H1 (cell line): ENCODE measurements at regions not wholly inside any gene's neighbourhood (a gene's known extent, or its start where the extent isn't known, plus 50 kb on each side); places are given as distances from the start of the nearest gene placed in this dataset.

Experiments used
- CTCF ChIA-PET: fragments of 300-600 bp; sonication (Branson Sonifier 250); formaldehyde crosslinking; loops from one replicate; lab custom pipeline; 2021; ENCODE audit not compliant: partially characterized antibody; lab: Charles Lee
- POLR2A ChIA-PET: fragments of 300-600 bp; sonication (Branson Sonifier 250); formaldehyde crosslinking; loops from one replicate; lab custom pipeline; 2021; ENCODE audit warnings: inconsistent platforms; ENCODE audit not compliant: partially characterized antibody; lab: Charles Lee
- DNase-seq, 2 experiments: peaks; one replicate each; pipeline versions ENCODE4 v3.0.0 to v3.0.0-alpha.2; 2010 to 2022; ENCODE audit warnings: low spot score in 2 of 2, low read depth in 1 of 2, mixed read lengths in 1 of 2
- FAIRE-seq: peaks from 2 replicates; lab custom pipeline; 2011; peaks lifted over from hg19 to GRCh38; lab: Jason Lieb, UNC
- H2AFZ ChIP-seq: 2 replicates; pipeline ENCODE4 v1.8.1; 2012; ENCODE audit warnings: low read length, inconsistent platforms
- H2AK5ac ChIP-seq: 2 replicates; pipeline ENCODE4 v1.6.1; 2013; ENCODE audit warnings: low read depth, low read length
- H2BK120ac ChIP-seq: replicated peaks from 2 replicates; pipeline ENCODE3; 2013; ENCODE audit warnings: low read depth, low read length, inconsistent platforms
- H2BK12ac ChIP-seq: 2 replicates; pipeline ENCODE4 v1.6.1; 2013; ENCODE audit warnings: low read depth, low read length
- H2BK15ac ChIP-seq: 2 replicates; pipeline ENCODE4 v1.6.1; 2013; ENCODE audit warnings: low read length
- H2BK20ac ChIP-seq: 2 replicates; pipeline ENCODE4 v1.6.1; 2013; ENCODE audit warnings: low read length
- H2BK5ac ChIP-seq: 2 replicates; pipeline ENCODE4 v1.6.1; 2013; ENCODE audit warnings: low read depth, low read length
- H3K14ac ChIP-seq: 2 replicates; pipeline ENCODE4 v1.6.1; 2013; ENCODE audit warnings: inconsistent platforms; ENCODE audit not compliant: insufficient read length
- H3K18ac ChIP-seq: 2 replicates; pipeline ENCODE4 v1.6.1; 2013; ENCODE audit warnings: low read length; ENCODE audit errors: extremely low read depth
- H3K23ac ChIP-seq: 2 replicates; pipeline ENCODE4 v1.6.1; 2013; ENCODE audit warnings: inconsistent platforms; ENCODE audit not compliant: insufficient read length
- H3K23me2 ChIP-seq: 2 replicates; pipeline ENCODE4 v1.6.1; 2013; ENCODE audit warnings: low read depth, low read length
- H3K27ac ChIP-seq: 2 replicates; pipeline ENCODE4 v1.6.1; 2011; ENCODE audit warnings: low read depth, low read length, inconsistent platforms
- H3K27me3 ChIP-seq, 4 experiments: replicated peaks in 1 of 4; 1 replicate in 1 of 4; 2 replicates in 3 of 4; pipeline versions ENCODE4 v1.6.1 to v1.8.1; 2011 to 2013; ENCODE audit warnings: low read length in 3 of 4, mild to moderate bottlenecking in 3 of 4, inconsistent platforms in 2 of 4, mixed read lengths in 2 of 4, moderate library complexity in 1 of 4; ENCODE audit not compliant: control insufficient read depth in 3 of 4, insufficient read depth in 3 of 4; ENCODE audit errors: extremely low read depth in 1 of 4
- H3K36me3 ChIP-seq, 4 experiments: 2 replicates each; pipeline versions ENCODE4 v1.6.1 to v1.8.1; 2011 to 2013; ENCODE audit warnings: mild to moderate bottlenecking in 4 of 4, low read length in 3 of 4, moderate library complexity in 2 of 4, control low read depth in 1 of 4, inconsistent platforms in 1 of 4; ENCODE audit not compliant: insufficient read depth in 4 of 4, control insufficient read depth in 2 of 4
- H3K4ac ChIP-seq: replicated peaks from 2 replicates; pipeline ENCODE3; 2013; ENCODE audit warnings: low read length, low read depth, mixed read lengths, inconsistent platforms; ENCODE audit not compliant: insufficient read length
- H3K4me1 ChIP-seq, 4 experiments: replicated peaks in 1 of 4; 1 replicate in 1 of 4; 2 replicates in 3 of 4; pipeline versions ENCODE4 v1.6.1 to v1.8.1; 2011 to 2013; ENCODE audit warnings: low read length in 3 of 4, inconsistent platforms in 2 of 4, mixed read lengths in 1 of 4; ENCODE audit not compliant: insufficient read depth in 4 of 4, control insufficient read depth in 3 of 4
- H3K4me2 ChIP-seq, 2 experiments: 2 replicates each; pipeline versions ENCODE4 v1.6.1 to v1.8.1; 2011 to 2013; ENCODE audit warnings: low read depth in 2 of 2, low read length in 2 of 2, control low read depth in 1 of 2, inconsistent platforms in 1 of 2, mild to moderate bottlenecking in 1 of 2; ENCODE audit not compliant: insufficient read depth in 1 of 2
- H3K4me3 ChIP-seq, 4 experiments: fragments of 200-600, 300-600 bp in 1 of 4; sonication (generic), shearing (Covaris generic), sonication (Bioruptor Twin) in 1 of 4; 2 replicates each; pipeline versions ENCODE4 v1.5.1 to v1.8.1; 2011 to 2016; ENCODE audit warnings: low read length in 4 of 4, low read depth in 3 of 4, control low read depth in 2 of 4, inconsistent platforms in 2 of 4, mild to moderate bottlenecking in 2 of 4, mixed read lengths in 1 of 4, moderate library complexity in 1 of 4; ENCODE audit not compliant: insufficient read depth in 2 of 4; ENCODE audit errors: extremely low read depth in 1 of 4
- H3K56ac ChIP-seq: replicated peaks from 2 replicates; pipeline ENCODE3; 2013; ENCODE audit warnings: low read depth, mild to moderate bottlenecking, mixed read lengths, low read length, inconsistent platforms; ENCODE audit not compliant: insufficient read length
- H3K79me1 ChIP-seq: 2 replicates; pipeline ENCODE4 v1.6.1; 2013; ENCODE audit warnings: low read depth, low read length, control low read depth
- H3K79me2 ChIP-seq, 2 experiments: 2 replicates each; pipeline versions ENCODE4 v1.6.1 to v1.8.1; 2012 to 2013; ENCODE audit warnings: low read length in 2 of 2, mild to moderate bottlenecking in 2 of 2, inconsistent platforms in 1 of 2; ENCODE audit not compliant: insufficient read depth in 2 of 2, control insufficient read depth in 1 of 2
- H3K9ac ChIP-seq, 4 experiments: replicated peaks in 1 of 4; 1 replicate in 1 of 4; 2 replicates in 3 of 4; pipeline versions ENCODE4 v1.6.1 to v1.8.1; 2011 to 2013; ENCODE audit warnings: low read depth in 3 of 4, low read length in 3 of 4, control low read depth in 2 of 4, mild to moderate bottlenecking in 2 of 4, moderate library complexity in 2 of 4, inconsistent platforms in 1 of 4; ENCODE audit errors: extremely low read depth in 1 of 4
- H3K9me3 ChIP-seq, 2 experiments: 2 replicates each; pipeline versions ENCODE4 v1.6.1 to v1.8.1; 2012 to 2013; ENCODE audit warnings: mild to moderate bottlenecking in 2 of 2, moderate library complexity in 2 of 2, control low read depth in 1 of 2, inconsistent platforms in 1 of 2, low read depth in 1 of 2, low read length in 1 of 2, mixed read lengths in 1 of 2; ENCODE audit not compliant: insufficient read depth in 2 of 2
- H4K20me1 ChIP-seq, 2 experiments: replicated peaks in 1 of 2; 2 replicates each; pipeline versions ENCODE3 to v1.8.1; 2011 to 2013; ENCODE audit warnings: inconsistent platforms in 2 of 2, low read length in 2 of 2, mild to moderate bottlenecking in 1 of 2; ENCODE audit not compliant: insufficient read depth in 2 of 2, control insufficient read depth in 1 of 2
- H4K5ac ChIP-seq: 2 replicates; pipeline ENCODE4 v1.6.1; 2013; ENCODE audit warnings: low read length, low read depth, mixed read lengths, inconsistent platforms; ENCODE audit not compliant: insufficient read length
- H4K8ac ChIP-seq: 2 replicates; pipeline ENCODE4 v1.8.0; 2013; ENCODE audit warnings: mild to moderate bottlenecking, moderate library complexity, low read length, inconsistent platforms; ENCODE audit not compliant: insufficient read depth; ENCODE audit errors: extremely low read depth
- H4K91ac ChIP-seq: replicated peaks from 2 replicates; pipeline ENCODE3; 2013; ENCODE audit warnings: low read length, mixed read lengths, inconsistent platforms; ENCODE audit not compliant: insufficient read length
- SUZ12 ChIP-seq: fragments of 200-600 bp; sonication (generic); IDR thresholded peaks from 2 replicates; pipeline ENCODE4 v1.6.1; 2012; ENCODE audit warnings: mild to moderate bottlenecking, inconsistent platforms, low read length, moderate library complexity, mixed read lengths

- Histone ChIP-seq H3K4me2 (no peak overlapping the region), H3K27me3 (no peaks in the 10 kb centered on the region), H3K4ac (no peak overlapping the region), H2AK5ac (no peak overlapping the region), H3K9ac (no peak overlapping the region), H3K56ac (no peak overlapping the region), H4K5ac (no peak overlapping the region), H2BK12ac (no peak overlapping the region), H3K36me3 (no peaks in the 10 kb centered on the region), H3K79me2 (no peaks in the 10 kb centered on the region), H2BK20ac (no peak overlapping the region), H4K20me1 (no peaks in the 10 kb centered on the region), H4K8ac (no peak overlapping the region), H3K27ac (no peak overlapping the region), H3K23ac (no peak overlapping the region), H3K14ac (no peak overlapping the region), H3K4me3 (no peak overlapping the region), H2BK15ac (no peak overlapping the region), H2BK120ac (no peak overlapping the region), H3K23me2 (no peaks in the 10 kb centered on the region), H3K18ac (no peak overlapping the region), H3K9me3 (no peaks in the 10 kb centered on the region), H3K79me1 (no peaks in the 10 kb centered on the region), H2AFZ (no peak overlapping the region), H2BK5ac (no peak overlapping the region), H4K91ac (no peak overlapping the region), H3K4me1 (no peaks in the 10 kb centered on the region)
- FAIRE-seq (no peak), DNase-seq (no peak)
- no peak for TF ChIP-seq SUZ12
- POLR2A ChIA-PET: no interaction called here
- CTCF ChIA-PET: interaction anchor here (1.5 kb wide), 1 partner anchor 166 kb away, joined by 4 read pairs; no protein-coding TSS in a partner anchor
Observed at GRCh38 chr12:58196971-58197370, 255.6 kb downstream of the ATP23 start.
